IPS DF 19.7 (cell line): ENCODE measurements at regions not wholly inside any gene's neighbourhood (a gene's known extent, or its start where the extent isn't known, plus 50 kb on each side); places are given as distances from the start of the nearest gene placed in this dataset.
A peak's percentile ranks its signal among the peaks of the same experiment; 100 is the strongest.

Experiments
- DNase-seq: peaks from one replicate; pipeline ENCODE4 v3.0.0-alpha.2; 2013; ENCODE audit warnings: low read depth, low spot score

GRCh38 chr12:3336606-3337311, 154.2 kb upstream of the PRMT8 start:
- DNase-seq, result no peak

- DNase-seq, result no peak
Observed at GRCh38 chr12:3337944-3338343, 153.1 kb upstream of the PRMT8 start.

GRCh38 chr12:3339221-3339620, 151.8 kb upstream of the PRMT8 start:
- no peak for DNase-seq

- DNase-seq, result no peak
Observed at GRCh38 chr12:3341594-3341993, 149.4 kb upstream of the PRMT8 start.

GRCh38 chr12:3342051-3342450, 149.0 kb upstream of the PRMT8 start:
- peak; percentile 45 for DNase-seq

GRCh38 chr12:3348055-3348454, 142.9 kb upstream of the PRMT8 start:
- no peak for DNase-seq

GRCh38 chr12:3350432-3350831, 140.6 kb upstream of the PRMT8 start:
- no peak for DNase-seq

GRCh38 chr12:3351731-3352130, 139.3 kb upstream of the PRMT8 start:
- DNase-seq, result no peak

GRCh38 chr12:3352230-3352629, 138.8 kb upstream of the PRMT8 start:
- no peak for DNase-seq

GRCh38 chr12:3353621-3354020, 137.4 kb upstream of the PRMT8 start:
- DNase-seq, result no peak

- DNase-seq, result no peak
Observed at GRCh38 chr12:3354586-3354985, 136.4 kb upstream of the PRMT8 start.

GRCh38 chr12:3355378-3355900, 135.6 kb upstream of the PRMT8 start:
- DNase-seq, result no peak

GRCh38 chr12:3357950-3358525, 133.0 kb upstream of the PRMT8 start:
- DNase-seq, result no peak

GRCh38 chr12:3359478-3359877, 131.5 kb upstream of the PRMT8 start:
- no peak for DNase-seq

- no peak for DNase-seq
Observed at GRCh38 chr12:3361146-3361545, 129.9 kb upstream of the PRMT8 start.

- DNase-seq, result no peak
Observed at GRCh38 chr12:3362737-3363136, 128.3 kb upstream of the PRMT8 start.

- DNase-seq, result no peak
Observed at GRCh38 chr12:3363608-3364007, 127.4 kb upstream of the PRMT8 start.

- no peak for DNase-seq
Observed at GRCh38 chr12:3364226-3364625, 126.8 kb upstream of the PRMT8 start.

- no peak for DNase-seq
Observed at GRCh38 chr12:3364661-3365462, 126.1 kb upstream of the PRMT8 start.

- DNase-seq, result no peak
Observed at GRCh38 chr12:3365463-3366411, 125.3 kb upstream of the PRMT8 start.

- no peak for DNase-seq
Observed at GRCh38 chr12:3366451-3367110, 124.4 kb upstream of the PRMT8 start.
